Panc1 (cell line): ENCODE measurements at regions not wholly inside any gene's neighbourhood (a gene's known extent, or its start where the extent isn't known, plus 50 kb on each side); places are given as distances from the start of the nearest gene placed in this dataset.

Source experiments
- ATAC-seq: fragments of 200-7000 bp; cut with Tn5 transposase; 2 replicates; pipeline ENCODE4 v1.9.1; 2020; ENCODE audit warnings: mild to moderate bottlenecking, moderate library complexity
- BruUV-seq: library from RNA; stranded (reverse); fragments of 400-500 nt; replicated peaks from 2 replicates; lab custom pipeline; 2021; lab: Mats Ljungman, UMichigan
- CTCF ChIA-PET: fragments of 300-600 bp; sonication (Branson Sonifier 250); formaldehyde crosslinking; loops from one replicate; lab custom pipeline; 2022; ENCODE audit warnings: antibody characterized with exemption; lab: Charles Lee
- POLR2A ChIA-PET: fragments of 300-600 bp; sonication (Branson Sonifier 250); formaldehyde crosslinking; loops from one replicate; lab custom pipeline; 2022; ENCODE audit warnings: antibody characterized with exemption; lab: Charles Lee
- DNase-seq: peaks from one replicate; pipeline ENCODE4 v3.0.0-alpha.2; 2010; ENCODE audit warnings: low read depth, low spot score
- H3K27ac ChIP-seq: 2 replicates; pipeline ENCODE4 v1.5.1; 2011; ENCODE audit warnings: mild to moderate bottlenecking, low read length, inconsistent platforms
- H3K27me3 ChIP-seq: fragments of 200-500 bp; sonication (Bioruptor generic); 2 replicates; pipeline ENCODE4 v1.6.0; 2014; ENCODE audit warnings: low read length, inconsistent platforms; ENCODE audit not compliant: control insufficient read depth, insufficient read depth
- H3K36me3 ChIP-seq: fragments of 200-500 bp; sonication (Bioruptor generic); 2 replicates; pipeline ENCODE4 v1.5.1; 2014; ENCODE audit warnings: inconsistent platforms, mild to moderate bottlenecking, low read length, moderate library complexity; ENCODE audit not compliant: control insufficient read depth, insufficient read depth
- H3K4me1 ChIP-seq: 2 replicates; pipeline ENCODE4 v1.5.1; 2011; ENCODE audit warnings: inconsistent platforms, mild to moderate bottlenecking, low read length, moderate library complexity; ENCODE audit not compliant: control insufficient read depth, insufficient read depth
- H3K4me3 ChIP-seq, 2 experiments: 2 replicates each; pipeline ENCODE4 v1.5.1; 2011 to 2012; ENCODE audit warnings: low read depth in 2 of 2, low read length in 2 of 2, mild to moderate bottlenecking in 2 of 2, inconsistent platforms in 1 of 2, moderate library complexity in 1 of 2
- H3K9me3 ChIP-seq: fragments of 200-500 bp; sonication (Bioruptor generic); 2 replicates; pipeline ENCODE4 v1.5.1; 2014; ENCODE audit warnings: low read depth, mild to moderate bottlenecking, inconsistent platforms, low read length, moderate library complexity; ENCODE audit not compliant: control insufficient read depth, insufficient read depth
- POLR2AphosphoS5 ChIP-seq: IDR thresholded peaks from 2 replicates; pipeline ENCODE4 v1.6.1; 2012; ENCODE audit warnings: mild to moderate bottlenecking, low read depth, low read length, moderate library complexity
- SIN3A ChIP-seq: IDR thresholded peaks from 2 replicates; pipeline ENCODE4 v1.6.1; 2012; ENCODE audit warnings: low read depth, mild to moderate bottlenecking, low read length, moderate library complexity, borderline replicate concordance; ENCODE audit not compliant: insufficient read depth
- TCF7L2 ChIP-seq: IDR thresholded peaks from 2 replicates; pipeline ENCODE4 v1.6.1; 2011; ENCODE audit warnings: mild to moderate bottlenecking, low read depth, low read length, inconsistent platforms
- in situ Hi-C: cut with HindIII; loops from 2 replicates; pipeline ENCODE4 v1.10.0; 2016; ENCODE audit warnings: low sequenced_read_pairs, low pct_unique_long_range_greater_than_20kb
- intact Hi-C: fragments of 100-400 bp; cut with micrococcal nuclease; formaldehyde crosslinking; loops from one replicate; pipeline ENCODE4 v1.10.0; 2022; ENCODE audit not compliant: unreplicated experiment
- TF ChIP-seq, protein P1 (sequence below): fragments of 450-650 bp; IDR thresholded peaks from 2 replicates; pipeline ENCODE4 v1.5.1; 2017; ENCODE audit warnings: mild to moderate bottlenecking
- TF ChIP-seq, protein P2 (sequence below), 2 experiments: IDR thresholded peaks; 2 replicates each; pipeline ENCODE4 v1.6.1; 2011 to 2012; ENCODE audit warnings: low read depth in 2 of 2, control low read depth in 1 of 2, low read length in 1 of 2, mild to moderate bottlenecking in 1 of 2, moderate library complexity in 1 of 2; ENCODE audit not compliant: insufficient read depth in 1 of 2

DNA sequence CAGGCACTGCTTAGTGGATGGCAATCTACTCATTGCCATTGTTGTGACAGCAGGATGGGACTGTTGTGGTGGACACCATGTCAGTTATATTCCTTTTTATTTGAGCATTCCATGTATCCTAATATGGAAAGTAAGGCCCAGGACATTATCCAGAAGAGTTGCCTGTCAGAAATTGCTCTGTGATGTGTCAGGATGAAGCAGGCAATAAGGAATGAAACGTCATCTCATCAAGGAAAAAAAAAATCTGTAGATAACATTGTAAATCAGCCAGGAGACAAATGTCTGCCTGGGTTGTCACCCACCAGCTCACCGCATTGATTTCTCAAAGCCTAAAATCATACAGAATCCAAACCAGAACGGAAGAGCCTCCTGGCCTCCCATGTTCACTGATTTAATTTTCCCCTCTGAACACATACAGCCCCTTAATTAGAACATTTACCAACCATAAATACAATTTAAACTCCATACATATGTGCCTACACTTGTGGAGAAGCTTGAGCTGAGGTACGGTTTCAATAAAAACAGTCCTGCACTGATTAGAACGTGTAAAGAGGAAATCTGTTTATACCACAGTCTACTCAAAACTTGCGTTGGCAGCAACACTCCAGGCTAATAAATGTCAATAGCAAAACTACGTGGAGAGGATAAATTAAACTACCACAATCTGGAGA lies 73.9 kb downstream of the FOXD1 start:
- intact Hi-C loops (loop anchor here (10.0 kb wide), 1 partner anchor 60 kb away; no protein-coding TSS in a partner anchor), in situ Hi-C loops (no loop called here)
- Histone ChIP-seq H3K9me3 (no peaks in the 10 kb centered on the region), H3K4me3 (no peak overlapping the region), H3K27me3 (no peaks in the 10 kb centered on the region), H3K4me1 (peaks cover 54% of the 10 kb centered on the region), H3K27ac (peak overlapping the region; percentile 74), H3K36me3 (no peaks in the 10 kb centered on the region)
- POLR2A ChIA-PET = no interaction called here
- TF ChIP-seq SIN3A = no peak
- no TSS peak for BruUV-seq
- CTCF ChIA-PET = interaction anchor here (0.7 kb wide), 1 partner anchor 320 kb away, joined by 3 read pairs; no protein-coding TSS in a partner anchor
- ATAC-seq = no peak
- no peak for DNase-seq

DNA sequence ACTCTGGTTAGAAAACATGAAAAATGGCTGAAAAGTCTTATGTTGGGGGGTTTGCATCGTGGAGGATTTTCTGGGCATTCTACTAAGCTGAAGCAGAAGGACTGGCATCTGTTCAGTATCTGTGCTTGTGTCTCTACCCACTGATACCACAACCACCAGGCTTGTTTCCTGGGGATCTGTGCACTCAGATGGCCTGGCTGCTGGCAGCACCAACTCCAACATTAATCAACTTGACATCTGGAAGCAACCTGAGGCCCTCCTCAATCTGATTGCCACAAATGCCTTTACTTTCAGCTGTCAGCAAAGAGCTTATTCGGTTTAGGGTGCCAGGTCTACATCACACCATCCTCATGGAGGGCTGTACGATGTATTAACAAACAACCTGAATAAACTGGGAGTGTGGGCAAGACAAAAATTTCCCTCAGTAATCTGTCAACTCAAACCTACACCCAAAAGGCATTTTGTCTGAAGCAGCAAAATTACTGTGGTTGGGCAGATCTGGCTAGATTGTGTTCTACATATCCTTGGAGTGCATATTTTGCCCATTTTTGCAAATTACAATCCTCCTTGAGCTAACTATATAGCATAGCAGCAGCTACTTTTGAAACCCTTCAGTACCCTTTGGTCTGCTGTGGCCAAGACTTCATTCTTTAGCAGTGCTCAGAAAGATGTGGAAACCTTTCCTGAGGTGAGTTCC lies 74.6 kb downstream of the FOXD1 start:
- Histone ChIP-seq H3K36me3 (no peaks in the 10 kb centered on the region), H3K9me3 (no peaks in the 10 kb centered on the region), H3K27me3 (no peaks in the 10 kb centered on the region), H3K4me3 (no peak overlapping the region), H3K27ac (peak overlapping the region; percentile 74), H3K4me1 (peaks cover 59% of the 10 kb centered on the region)
- no TSS peak for BruUV-seq
- POLR2A ChIA-PET = no interaction called here
- DNase-seq (no peak), ATAC-seq (no peak)
- TF ChIP-seq POLR2AphosphoS5 (no peak), SIN3A (no peak), TCF7L2 (no peak)
- TF ChIP-seq, protein P1, sequence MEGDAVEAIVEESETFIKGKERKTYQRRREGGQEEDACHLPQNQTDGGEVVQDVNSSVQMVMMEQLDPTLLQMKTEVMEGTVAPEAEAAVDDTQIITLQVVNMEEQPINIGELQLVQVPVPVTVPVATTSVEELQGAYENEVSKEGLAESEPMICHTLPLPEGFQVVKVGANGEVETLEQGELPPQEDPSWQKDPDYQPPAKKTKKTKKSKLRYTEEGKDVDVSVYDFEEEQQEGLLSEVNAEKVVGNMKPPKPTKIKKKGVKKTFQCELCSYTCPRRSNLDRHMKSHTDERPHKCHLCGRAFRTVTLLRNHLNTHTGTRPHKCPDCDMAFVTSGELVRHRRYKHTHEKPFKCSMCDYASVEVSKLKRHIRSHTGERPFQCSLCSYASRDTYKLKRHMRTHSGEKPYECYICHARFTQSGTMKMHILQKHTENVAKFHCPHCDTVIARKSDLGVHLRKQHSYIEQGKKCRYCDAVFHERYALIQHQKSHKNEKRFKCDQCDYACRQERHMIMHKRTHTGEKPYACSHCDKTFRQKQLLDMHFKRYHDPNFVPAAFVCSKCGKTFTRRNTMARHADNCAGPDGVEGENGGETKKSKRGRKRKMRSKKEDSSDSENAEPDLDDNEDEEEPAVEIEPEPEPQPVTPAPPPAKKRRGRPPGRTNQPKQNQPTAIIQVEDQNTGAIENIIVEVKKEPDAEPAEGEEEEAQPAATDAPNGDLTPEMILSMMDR = no peak
- TF ChIP-seq, protein P2, sequence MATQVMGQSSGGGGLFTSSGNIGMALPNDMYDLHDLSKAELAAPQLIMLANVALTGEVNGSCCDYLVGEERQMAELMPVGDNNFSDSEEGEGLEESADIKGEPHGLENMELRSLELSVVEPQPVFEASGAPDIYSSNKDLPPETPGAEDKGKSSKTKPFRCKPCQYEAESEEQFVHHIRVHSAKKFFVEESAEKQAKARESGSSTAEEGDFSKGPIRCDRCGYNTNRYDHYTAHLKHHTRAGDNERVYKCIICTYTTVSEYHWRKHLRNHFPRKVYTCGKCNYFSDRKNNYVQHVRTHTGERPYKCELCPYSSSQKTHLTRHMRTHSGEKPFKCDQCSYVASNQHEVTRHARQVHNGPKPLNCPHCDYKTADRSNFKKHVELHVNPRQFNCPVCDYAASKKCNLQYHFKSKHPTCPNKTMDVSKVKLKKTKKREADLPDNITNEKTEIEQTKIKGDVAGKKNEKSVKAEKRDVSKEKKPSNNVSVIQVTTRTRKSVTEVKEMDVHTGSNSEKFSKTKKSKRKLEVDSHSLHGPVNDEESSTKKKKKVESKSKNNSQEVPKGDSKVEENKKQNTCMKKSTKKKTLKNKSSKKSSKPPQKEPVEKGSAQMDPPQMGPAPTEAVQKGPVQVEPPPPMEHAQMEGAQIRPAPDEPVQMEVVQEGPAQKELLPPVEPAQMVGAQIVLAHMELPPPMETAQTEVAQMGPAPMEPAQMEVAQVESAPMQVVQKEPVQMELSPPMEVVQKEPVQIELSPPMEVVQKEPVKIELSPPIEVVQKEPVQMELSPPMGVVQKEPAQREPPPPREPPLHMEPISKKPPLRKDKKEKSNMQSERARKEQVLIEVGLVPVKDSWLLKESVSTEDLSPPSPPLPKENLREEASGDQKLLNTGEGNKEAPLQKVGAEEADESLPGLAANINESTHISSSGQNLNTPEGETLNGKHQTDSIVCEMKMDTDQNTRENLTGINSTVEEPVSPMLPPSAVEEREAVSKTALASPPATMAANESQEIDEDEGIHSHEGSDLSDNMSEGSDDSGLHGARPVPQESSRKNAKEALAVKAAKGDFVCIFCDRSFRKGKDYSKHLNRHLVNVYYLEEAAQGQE (IDR thresholded peaks at IDR 0.05; ENCODE audit: insufficient read depth in 1 of 2, low read depth in 2 of 2, low read length in 1 of 2) = no peak
- in situ Hi-C loops (no loop called here), intact Hi-C loops (loop anchor here (10.0 kb wide), 1 partner anchor 61 kb away; no protein-coding TSS in a partner anchor)
- CTCF ChIA-PET = interaction anchor here (0.7 kb wide), 1 partner anchor 320 kb away, joined by 3 read pairs; no protein-coding TSS in a partner anchor
